NB4 (cell line): ENCODE measurements at regions not wholly inside any gene's neighbourhood (a gene's known extent, or its start where the extent isn't known, plus 50 kb on each side); places are given as distances from the start of the nearest gene placed in this dataset.

Experiments
- CTCF ChIP-seq: IDR thresholded peaks from one replicate; pipeline ENCODE4 v1.5.1; 2012; ENCODE audit warnings: low read depth, low read length
- MAX ChIP-seq: IDR thresholded peaks from 2 replicates; pipeline ENCODE4 v1.6.1; 2011; ENCODE audit warnings: low read depth, low read length
- POLR2A ChIP-seq: IDR thresholded peaks from 2 replicates; pipeline ENCODE4 v1.6.1; 2011; ENCODE audit warnings: mild to moderate bottlenecking; ENCODE audit not compliant: insufficient read length; ENCODE audit errors: extremely low read depth

GRCh38 chr4:175033162-175033561 is 115.0 kb downstream of the ADAM29 start:
- TF ChIP-seq CTCF (no peak), POLR2A (no peak), MAX (no peak)
